Caco-2 (cell line): ENCODE measurements at regions not wholly inside any gene's neighbourhood (a gene's known extent, or its start where the extent isn't known, plus 50 kb on each side); places are given as distances from the start of the nearest gene placed in this dataset.

Source experiments
- BruUV-seq: library from RNA; stranded (reverse); fragments of 400-500 nt; replicated peaks from 2 replicates; lab custom pipeline; 2021; lab: Mats Ljungman, UMichigan
- CTCF ChIA-PET: fragments of 300-600 bp; sonication (Branson Sonifier 250); formaldehyde crosslinking; loops from one replicate; lab custom pipeline; 2022; ENCODE audit warnings: antibody characterized with exemption; lab: Charles Lee
- POLR2A ChIA-PET: fragments of 300-600 bp; sonication (Branson Sonifier 250); formaldehyde crosslinking; loops from one replicate; lab custom pipeline; 2022; ENCODE audit warnings: antibody characterized with exemption; lab: Charles Lee
- DNase-seq, 2 experiments: peaks; one replicate each; pipeline versions ENCODE4 v3.0.0 to v3.0.0-alpha.2; 2020 to 2022
- H3K27me3 ChIP-seq: replicated peaks from 2 replicates; pipeline ENCODE4 v1.6.0; 2011; ENCODE audit warnings: low read length; ENCODE audit not compliant: control insufficient read depth, insufficient read depth
- H3K36me3 ChIP-seq: 2 replicates; pipeline ENCODE4 v1.5.1; 2011; ENCODE audit warnings: low read length; ENCODE audit not compliant: control insufficient read depth, insufficient read depth
- H3K4me1 ChIP-seq: fragments of 250-450 bp; sonication (Bioruptor Pico); 2 replicates; pipeline ENCODE4 v1.5.1; 2020; ENCODE audit warnings: mild to moderate bottlenecking
- H3K4me3 ChIP-seq: 2 replicates; pipeline ENCODE4 v1.5.1; 2011; ENCODE audit warnings: low read depth, mild to moderate bottlenecking, control low read depth, low read length
- H3K9me3 ChIP-seq: fragments of 250-450 bp; sonication (Bioruptor Pico); 2 replicates; pipeline ENCODE4 v1.5.1; 2020; ENCODE audit warnings: mild to moderate bottlenecking, moderate library complexity
- H3K27ac Mint-ChIP-seq: one replicate; pipeline ENCODE4 v1.8.0; 2022; ENCODE audit warnings: mixed read lengths; ENCODE audit not compliant: unreplicated experiment
- H3K27me3 Mint-ChIP-seq: one replicate; pipeline ENCODE4 v1.8.0; 2022; ENCODE audit warnings: mixed read lengths; ENCODE audit not compliant: insufficient read depth, unreplicated experiment
- H3K36me3 Mint-ChIP-seq: one replicate; pipeline ENCODE4 v1.8.0; 2022; ENCODE audit warnings: mild to moderate bottlenecking, mixed read lengths; ENCODE audit not compliant: insufficient read depth, unreplicated experiment
- H3K4me1 Mint-ChIP-seq: one replicate; pipeline ENCODE4 v1.8.0; 2022; ENCODE audit warnings: low read depth, mixed read lengths; ENCODE audit not compliant: unreplicated experiment
- H3K4me3 Mint-ChIP-seq: one replicate; pipeline ENCODE4 v1.8.0; 2022; ENCODE audit warnings: mild to moderate bottlenecking, moderate library complexity, mixed read lengths; ENCODE audit not compliant: unreplicated experiment
- H3K9me3 Mint-ChIP-seq: one replicate; pipeline ENCODE4 v1.8.0; 2022; ENCODE audit warnings: mixed read lengths; ENCODE audit not compliant: unreplicated experiment
- intact Hi-C: fragments of 100-400 bp; cut with micrococcal nuclease; formaldehyde crosslinking; loops from one replicate; pipeline ENCODE4 v1.10.0; 2022; ENCODE audit not compliant: unreplicated experiment
- TF ChIP-seq, protein P1 (sequence below), 2 experiments: fragments of 200-600 bp in 1 of 2; IDR thresholded peaks; 1 replicate in 1 of 2; 2 replicates in 1 of 2; pipeline versions ENCODE4 v1.5.1 to v1.8.0; 2011 to 2022; ENCODE audit warnings: antibody characterized with exemption in 1 of 2, control low read depth in 1 of 2, inconsistent platforms in 1 of 2, low read depth in 1 of 2, low read length in 1 of 2, mild to moderate bottlenecking in 1 of 2, moderate library complexity in 1 of 2; ENCODE audit not compliant: insufficient read depth in 1 of 2, severe bottlenecking in 1 of 2, unreplicated experiment in 1 of 2

GRCh38 chr1:212189352-212189738 lies 95.9 kb upstream of the PPP2R5A start:
- BruUV-seq = no TSS peak
- Mint-ChIP-seq H3K4me1 (peaks cover 7% of the 10 kb centered on the region), H3K27ac (no peak overlapping the region), H3K36me3 (no peaks in the 10 kb centered on the region), H3K4me3 (no peak overlapping the region), H3K27me3 (no peaks in the 10 kb centered on the region), H3K9me3 (no peaks in the 10 kb centered on the region)
- ChIA-PET POLR2A (no interaction called here), CTCF (no interaction called here)
- no peak for DNase-seq
- Histone ChIP-seq H3K27me3 (no peaks in the 10 kb centered on the region), H3K36me3 (no peaks in the 10 kb centered on the region), H3K9me3 (no peaks in the 10 kb centered on the region), H3K4me3 (no peak overlapping the region), H3K4me1 (no peaks in the 10 kb centered on the region)
- intact Hi-C loops = no loop called here
- TF ChIP-seq, protein P1, sequence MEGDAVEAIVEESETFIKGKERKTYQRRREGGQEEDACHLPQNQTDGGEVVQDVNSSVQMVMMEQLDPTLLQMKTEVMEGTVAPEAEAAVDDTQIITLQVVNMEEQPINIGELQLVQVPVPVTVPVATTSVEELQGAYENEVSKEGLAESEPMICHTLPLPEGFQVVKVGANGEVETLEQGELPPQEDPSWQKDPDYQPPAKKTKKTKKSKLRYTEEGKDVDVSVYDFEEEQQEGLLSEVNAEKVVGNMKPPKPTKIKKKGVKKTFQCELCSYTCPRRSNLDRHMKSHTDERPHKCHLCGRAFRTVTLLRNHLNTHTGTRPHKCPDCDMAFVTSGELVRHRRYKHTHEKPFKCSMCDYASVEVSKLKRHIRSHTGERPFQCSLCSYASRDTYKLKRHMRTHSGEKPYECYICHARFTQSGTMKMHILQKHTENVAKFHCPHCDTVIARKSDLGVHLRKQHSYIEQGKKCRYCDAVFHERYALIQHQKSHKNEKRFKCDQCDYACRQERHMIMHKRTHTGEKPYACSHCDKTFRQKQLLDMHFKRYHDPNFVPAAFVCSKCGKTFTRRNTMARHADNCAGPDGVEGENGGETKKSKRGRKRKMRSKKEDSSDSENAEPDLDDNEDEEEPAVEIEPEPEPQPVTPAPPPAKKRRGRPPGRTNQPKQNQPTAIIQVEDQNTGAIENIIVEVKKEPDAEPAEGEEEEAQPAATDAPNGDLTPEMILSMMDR (IDR thresholded peaks at IDR 0.05; ENCODE audit: insufficient read depth in 1 of 2, low read depth in 1 of 2, low read length in 1 of 2, severe bottlenecking in 1 of 2, unreplicated experiment in 1 of 2) = no peak

DNA sequence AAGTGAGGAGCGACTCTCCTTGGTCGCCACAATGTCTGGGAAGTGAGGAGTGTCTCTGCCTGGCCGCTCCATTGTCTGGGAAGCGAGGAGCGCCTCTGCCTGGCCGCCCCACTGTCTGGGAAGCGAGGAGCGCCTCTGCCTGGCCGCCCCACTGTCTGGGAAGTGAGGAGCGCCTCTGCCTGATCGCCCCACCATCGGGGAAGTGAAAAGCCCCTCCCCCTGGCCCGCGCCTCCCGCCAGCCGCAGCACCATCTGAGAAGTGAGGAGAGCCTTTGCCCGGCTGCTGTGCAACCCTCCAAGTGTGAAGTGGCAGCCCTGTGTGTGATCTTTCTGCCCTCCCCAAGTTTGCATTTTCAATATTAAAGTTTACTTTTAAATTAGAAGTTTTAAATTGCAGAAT lies 95.0 kb upstream of the PPP2R5A start:
- ChIA-PET POLR2A (no interaction called here), CTCF (no interaction called here)
- Histone ChIP-seq H3K9me3 (no peaks in the 10 kb centered on the region), H3K36me3 (no peaks in the 10 kb centered on the region), H3K27me3 (no peaks in the 10 kb centered on the region), H3K4me1 (no peaks in the 10 kb centered on the region), H3K4me3 (no peak overlapping the region)
- no TSS peak for BruUV-seq
- Mint-ChIP-seq H3K4me3 (no peak overlapping the region), H3K27ac (no peak overlapping the region), H3K36me3 (no peaks in the 10 kb centered on the region), H3K4me1 (peaks cover 7% of the 10 kb centered on the region), H3K9me3 (no peaks in the 10 kb centered on the region), H3K27me3 (no peaks in the 10 kb centered on the region)
- no peak for DNase-seq
- TF ChIP-seq, protein P1 (IDR thresholded peaks at IDR 0.05; ENCODE audit: insufficient read depth in 1 of 2, low read depth in 1 of 2, low read length in 1 of 2, severe bottlenecking in 1 of 2, unreplicated experiment in 1 of 2) = no peak
- intact Hi-C loops = no loop called here

- CTCF ChIA-PET = no interaction called here
- no peaks in the 10 kb centered on the region for H3K4me1 ChIP-seq
- DNase-seq = no peak
- Mint-ChIP-seq H3K9me3 (no peaks in the 10 kb centered on the region), H3K4me1 (peaks cover 7% of the 10 kb centered on the region), H3K27ac (no peak overlapping the region), H3K27me3 (no peaks in the 10 kb centered on the region), H3K4me3 (no peak overlapping the region), H3K36me3 (no peaks in the 10 kb centered on the region)
- H3K9me3 ChIP-seq = no peaks in the 10 kb centered on the region
- TF ChIP-seq, protein P1 (IDR thresholded peaks at IDR 0.05; ENCODE audit: insufficient read depth in 1 of 2, low read depth in 1 of 2, low read length in 1 of 2, severe bottlenecking in 1 of 2, unreplicated experiment in 1 of 2) = no peak
- H3K4me3 ChIP-seq = no peak overlapping the region
- H3K36me3 ChIP-seq = no peaks in the 10 kb centered on the region
- no TSS peak for BruUV-seq
- H3K27me3 ChIP-seq = no peaks in the 10 kb centered on the region
- intact Hi-C loops = no loop called here
- POLR2A ChIA-PET = no interaction called here
These were observed 92.8 kb upstream of the PPP2R5A start for GRCh38 chr1:212192261-212192998.
